Activated naive CD8-positive, alpha-beta T cell (primary cell): ENCODE measurements at regions not wholly inside any gene's neighbourhood (a gene's known extent, or its start where the extent isn't known, plus 50 kb on each side); places are given as distances from the start of the nearest gene placed in this dataset.
"Not testable (repeated sequence)": the region's sequence is repeated elsewhere in the genome, so short reads cannot be mapped to it uniquely, and the experiment has no call there.

ENCODE experiments used
- H3K27ac Mint-ChIP-seq: one replicate; pipeline ENCODE4 v1.8.0; 2021; ENCODE audit warnings: mixed read lengths
- H3K27me3 Mint-ChIP-seq: one replicate; pipeline ENCODE4 v1.8.0; 2021; ENCODE audit warnings: mixed read lengths
- H3K36me3 Mint-ChIP-seq: one replicate; pipeline ENCODE4 v1.8.0; 2021; ENCODE audit warnings: mixed read lengths
- H3K4me1 Mint-ChIP-seq: one replicate; pipeline ENCODE4 v1.8.0; 2021; ENCODE audit warnings: low read depth, mixed read lengths
- H3K4me3 Mint-ChIP-seq: one replicate; pipeline ENCODE4 v1.8.0; 2021; ENCODE audit warnings: mild to moderate bottlenecking, mixed read lengths
- H3K9me3 Mint-ChIP-seq: one replicate; pipeline ENCODE4 v1.8.0; 2021; ENCODE audit warnings: low read depth, mixed read lengths

DNA sequence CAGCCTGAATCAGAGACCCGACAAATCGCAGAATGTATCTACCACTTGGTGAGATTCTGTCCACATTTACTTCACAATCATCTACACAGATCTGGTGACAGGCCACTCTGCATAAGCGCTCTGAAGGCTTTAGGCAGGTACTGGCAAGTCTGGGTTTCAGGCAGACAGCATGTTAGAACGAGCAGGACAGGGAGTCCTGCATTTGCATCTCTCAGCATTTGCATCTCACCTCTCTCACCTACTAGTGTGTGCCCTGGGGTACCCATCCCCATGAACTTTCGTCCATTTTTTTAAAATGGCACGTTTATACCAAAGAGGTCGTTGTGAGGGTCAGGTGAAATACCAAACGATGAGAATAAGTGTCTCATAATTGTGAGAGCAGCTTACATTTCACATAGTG lies 108.2 kb downstream of the SPATA31A1 start:
- H3K9me3 Mint-ChIP-seq, H3K27me3 Mint-ChIP-seq, H3K36me3 Mint-ChIP-seq, H3K4me1 Mint-ChIP-seq, H3K27ac Mint-ChIP-seq: not testable (repeated sequence)
- H3K4me3 Mint-ChIP-seq = peak overlapping the region; percentile 96

DNA sequence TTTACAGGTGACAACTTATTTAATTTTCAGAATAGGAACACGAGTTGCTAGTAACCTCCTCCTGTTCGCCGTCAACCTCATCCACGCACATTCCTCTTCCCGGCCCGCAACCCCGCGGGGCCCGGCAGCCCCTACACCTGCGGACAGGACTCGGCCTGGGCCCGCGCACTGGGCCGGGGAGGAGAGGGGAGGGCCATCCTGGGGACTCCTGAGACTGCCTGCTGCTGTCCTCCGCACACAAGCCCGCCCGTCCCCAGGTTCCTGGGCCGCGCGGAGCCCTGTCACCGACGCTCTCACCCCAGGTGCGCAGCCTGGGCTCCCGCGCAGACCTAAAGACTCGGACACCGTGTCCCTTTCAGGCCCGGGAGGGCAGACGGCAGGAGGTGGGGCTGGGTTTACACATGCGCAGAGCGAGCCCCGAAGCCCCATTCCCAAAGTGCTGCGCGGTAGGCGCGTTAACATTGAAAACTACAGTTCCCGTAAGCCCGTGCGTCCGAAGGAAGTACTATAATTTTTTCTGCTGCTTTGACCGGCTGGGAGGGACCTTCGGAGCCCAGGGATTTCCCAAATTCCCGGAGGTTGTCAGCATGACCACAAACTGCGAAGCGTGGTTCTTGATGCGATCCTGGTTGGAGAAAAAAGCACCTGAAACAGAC lies 108.8 kb downstream of the SPATA31A1 start:
- H3K27ac Mint-ChIP-seq = peak overlapping the region; percentile 92
- H3K27me3 Mint-ChIP-seq, H3K9me3 Mint-ChIP-seq, H3K36me3 Mint-ChIP-seq, H3K4me1 Mint-ChIP-seq: not testable (repeated sequence)
- peak overlapping the region; percentile 96 for H3K4me3 Mint-ChIP-seq

DNA sequence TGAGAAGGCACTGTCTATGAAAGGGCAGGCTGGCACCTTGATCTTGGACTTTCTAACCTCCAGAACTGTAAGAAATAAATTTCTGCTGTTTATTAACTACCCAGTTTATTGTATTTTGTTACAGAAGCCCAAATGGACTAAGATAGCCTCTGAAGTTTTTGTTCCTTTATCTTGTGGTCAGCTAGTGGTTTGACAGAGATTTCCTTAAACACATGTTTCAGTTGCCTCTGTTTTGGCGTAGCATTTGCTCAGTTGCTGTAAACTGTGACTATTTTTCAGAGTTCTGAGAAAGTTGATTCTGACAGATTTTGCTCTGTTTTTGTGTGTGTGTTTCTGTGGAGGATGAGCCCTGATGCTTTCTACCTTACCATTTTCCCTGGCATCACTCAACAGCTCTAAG lies 119.0 kb downstream of the SPATA31A1 start:
- H3K27me3 Mint-ChIP-seq, H3K4me3 Mint-ChIP-seq, H3K9me3 Mint-ChIP-seq, H3K36me3 Mint-ChIP-seq, H3K4me1 Mint-ChIP-seq, H3K27ac Mint-ChIP-seq: not testable (repeated sequence)

DNA sequence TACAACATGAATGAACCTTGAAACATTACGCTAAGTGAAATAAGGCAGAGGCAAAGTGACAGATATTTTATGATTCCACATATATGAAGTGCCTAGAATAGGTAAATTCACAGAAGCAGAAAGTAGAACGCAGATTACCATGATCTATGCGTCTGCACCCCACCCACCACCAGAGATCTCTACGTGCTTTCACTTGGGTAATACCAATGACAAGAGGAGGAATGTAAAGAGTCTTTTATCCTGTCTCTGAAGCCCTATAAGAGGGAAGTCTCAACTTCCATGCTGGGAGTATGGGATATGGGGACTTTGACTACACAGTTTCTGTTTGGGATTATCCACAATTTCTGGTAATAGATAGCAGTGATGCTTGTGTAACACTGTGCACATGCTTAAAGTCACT lies 127.6 kb downstream of the SPATA31A1 start:
- not testable (repeated sequence) for H3K9me3 Mint-ChIP-seq, H3K4me3 Mint-ChIP-seq, H3K27ac Mint-ChIP-seq, H3K27me3 Mint-ChIP-seq, H3K4me1 Mint-ChIP-seq, H3K36me3 Mint-ChIP-seq

- H3K27ac Mint-ChIP-seq, H3K4me3 Mint-ChIP-seq, H3K9me3 Mint-ChIP-seq, H3K36me3 Mint-ChIP-seq, H3K4me1 Mint-ChIP-seq, H3K27me3 Mint-ChIP-seq: not testable (repeated sequence)
Observed at GRCh38 chr9:39483880-39484279, 128.4 kb downstream of the SPATA31A1 start.

GRCh38 chr9:39484292-39484691 lies 128.8 kb downstream of the SPATA31A1 start:
- not testable (repeated sequence) for H3K9me3 Mint-ChIP-seq, H3K36me3 Mint-ChIP-seq, H3K4me3 Mint-ChIP-seq, H3K27ac Mint-ChIP-seq, H3K27me3 Mint-ChIP-seq, H3K4me1 Mint-ChIP-seq

GRCh38 chr9:39487477-39487876 lies 132.0 kb downstream of the SPATA31A1 start:
- not testable (repeated sequence) for H3K36me3 Mint-ChIP-seq, H3K27me3 Mint-ChIP-seq, H3K9me3 Mint-ChIP-seq, H3K27ac Mint-ChIP-seq, H3K4me1 Mint-ChIP-seq, H3K4me3 Mint-ChIP-seq

GRCh38 chr9:39496248-39496647 lies 140.8 kb downstream of the SPATA31A1 start:
- not testable (repeated sequence) for H3K36me3 Mint-ChIP-seq, H3K27ac Mint-ChIP-seq, H3K4me3 Mint-ChIP-seq, H3K9me3 Mint-ChIP-seq, H3K27me3 Mint-ChIP-seq, H3K4me1 Mint-ChIP-seq

DNA sequence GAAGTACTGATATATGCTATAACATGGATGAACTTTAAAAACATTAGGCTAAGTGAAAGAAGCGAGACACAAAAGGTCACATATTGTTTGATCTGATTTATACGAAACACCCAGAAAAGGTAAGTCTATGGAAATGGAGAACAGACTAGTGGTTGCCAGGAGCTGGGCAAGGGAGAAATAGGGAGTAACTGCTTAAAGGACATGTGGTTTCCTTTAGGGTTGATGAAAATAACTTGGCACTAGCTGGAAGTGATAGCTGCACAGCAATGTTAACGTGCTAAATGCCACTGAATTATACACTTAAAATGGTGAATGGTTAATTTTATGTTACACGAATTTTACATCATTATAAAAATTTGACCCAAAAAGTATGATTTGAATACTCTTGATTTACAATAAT lies 147.7 kb downstream of the SPATA31A1 start:
- H3K27ac Mint-ChIP-seq, H3K9me3 Mint-ChIP-seq, H3K4me3 Mint-ChIP-seq, H3K36me3 Mint-ChIP-seq, H3K4me1 Mint-ChIP-seq, H3K27me3 Mint-ChIP-seq: not testable (repeated sequence)

GRCh38 chr9:39527387-39528029 lies 172.0 kb downstream of the SPATA31A1 start:
- H3K4me1 Mint-ChIP-seq, H3K4me3 Mint-ChIP-seq, H3K36me3 Mint-ChIP-seq, H3K27me3 Mint-ChIP-seq, H3K9me3 Mint-ChIP-seq, H3K27ac Mint-ChIP-seq: not testable (repeated sequence)

- H3K27me3 Mint-ChIP-seq, H3K4me3 Mint-ChIP-seq: not testable (repeated sequence)
Observed at GRCh38 chr9:39532597-39532996, 177.1 kb downstream of the SPATA31A1 start.

DNA sequence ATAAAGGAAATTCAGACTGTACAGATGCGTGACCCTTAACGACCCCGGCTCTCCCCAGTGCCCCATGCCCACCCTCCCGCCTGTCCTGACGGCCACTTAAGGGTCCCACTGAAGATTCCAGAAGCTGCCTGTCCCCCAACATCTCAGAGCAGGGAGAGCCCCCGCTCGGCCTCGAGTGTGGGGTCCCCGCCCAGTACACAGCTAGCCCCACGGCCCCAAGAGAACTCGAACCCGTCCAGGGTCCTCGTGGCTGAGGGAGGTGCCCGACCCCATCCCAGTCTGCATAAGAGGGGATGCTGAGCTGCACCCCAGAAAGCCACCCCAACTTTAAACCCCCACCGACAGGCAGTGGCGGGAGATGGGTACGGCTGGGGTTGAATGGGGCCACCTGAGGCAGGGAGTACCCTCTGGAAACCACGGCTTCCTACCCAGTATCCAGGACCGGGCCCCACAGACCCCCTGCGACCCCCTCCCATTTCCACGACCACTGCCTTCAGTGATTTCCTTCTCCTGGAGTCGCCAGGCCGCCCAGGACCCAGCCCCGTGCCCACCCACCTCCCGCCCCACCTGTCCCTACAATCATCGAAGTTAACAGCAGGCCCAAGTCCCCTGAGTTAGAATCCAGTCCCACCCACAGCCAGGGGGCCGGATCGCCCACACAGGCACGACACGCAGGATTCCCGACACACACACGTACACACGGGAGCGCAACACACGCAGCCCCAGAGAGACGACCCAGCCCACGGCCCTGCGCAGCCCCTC lies 177.7 kb downstream of the SPATA31A1 start:
- H3K4me1 Mint-ChIP-seq, H3K4me3 Mint-ChIP-seq, H3K36me3 Mint-ChIP-seq, H3K9me3 Mint-ChIP-seq, H3K27ac Mint-ChIP-seq, H3K27me3 Mint-ChIP-seq: not testable (repeated sequence)

More at GRCh38 chr9:39532597-39532996, 177.1 kb downstream of the SPATA31A1 start:
- not testable (repeated sequence) for H3K27ac Mint-ChIP-seq, H3K36me3 Mint-ChIP-seq, H3K4me1 Mint-ChIP-seq, H3K9me3 Mint-ChIP-seq

DNA sequence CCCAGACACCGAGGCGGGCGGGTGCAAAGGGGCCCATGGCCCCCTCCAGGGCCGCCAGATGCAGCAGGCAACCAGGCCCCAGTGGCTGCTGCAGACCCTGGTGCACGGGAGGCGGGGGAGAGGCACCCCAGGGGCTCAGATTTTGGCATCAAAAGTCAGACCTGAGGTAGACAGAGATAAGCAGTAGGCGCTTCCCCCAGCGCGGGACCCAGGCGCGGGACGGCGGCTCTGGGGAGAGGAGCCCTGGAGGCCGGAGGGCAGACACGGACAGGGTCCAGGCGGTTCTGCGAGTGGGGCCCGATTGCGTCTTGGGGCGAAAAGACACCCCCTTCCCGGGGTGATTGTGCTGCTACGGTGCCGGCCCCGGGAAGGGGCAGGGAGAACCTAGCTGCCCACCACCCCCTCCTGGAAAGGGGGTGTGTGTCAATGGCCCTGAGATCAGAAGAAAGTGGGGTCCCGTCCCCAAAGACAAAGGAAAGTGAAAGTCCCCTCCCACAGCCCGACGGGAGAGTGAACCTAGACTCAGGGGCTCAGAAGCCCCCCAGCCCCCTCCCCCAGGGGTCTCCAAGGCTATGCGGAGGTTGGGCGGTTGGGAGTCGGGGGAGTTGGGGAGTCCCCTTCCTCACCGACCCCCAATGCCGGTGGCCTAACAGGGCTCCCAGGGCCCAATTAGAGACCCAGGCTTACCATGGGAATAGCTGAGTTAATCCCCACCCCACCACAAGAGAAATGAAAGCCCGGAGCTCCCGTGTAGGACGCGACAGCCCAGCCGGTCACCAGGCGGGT lies 178.5 kb downstream of the SPATA31A1 start:
- not testable (repeated sequence) for H3K36me3 Mint-ChIP-seq, H3K27ac Mint-ChIP-seq, H3K4me1 Mint-ChIP-seq, H3K27me3 Mint-ChIP-seq, H3K9me3 Mint-ChIP-seq, H3K4me3 Mint-ChIP-seq

DNA sequence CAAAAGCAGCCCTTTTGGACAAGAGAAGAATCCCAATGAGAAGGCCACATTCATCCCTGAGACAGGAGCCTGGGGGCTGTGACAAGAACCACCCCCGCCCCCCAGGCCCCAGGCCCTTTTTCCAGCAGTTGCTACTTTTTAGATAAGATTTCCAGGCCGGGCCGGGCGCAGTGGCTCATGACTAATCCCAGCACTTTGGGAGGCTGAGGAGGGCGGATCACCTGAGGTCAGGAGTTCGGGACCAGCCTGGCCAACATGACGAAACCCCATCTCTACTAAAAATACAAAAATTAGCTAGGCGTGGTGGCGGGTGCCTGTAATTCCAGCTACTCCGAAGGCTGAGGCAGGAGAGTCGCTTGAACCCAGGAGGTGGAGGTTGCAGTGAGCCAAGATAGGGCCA lies 179.4 kb downstream of the SPATA31A1 start:
- not testable (repeated sequence) for H3K27me3 Mint-ChIP-seq, H3K27ac Mint-ChIP-seq, H3K4me3 Mint-ChIP-seq, H3K9me3 Mint-ChIP-seq, H3K4me1 Mint-ChIP-seq, H3K36me3 Mint-ChIP-seq

- not testable (repeated sequence) for H3K4me1 Mint-ChIP-seq, H3K9me3 Mint-ChIP-seq, H3K27me3 Mint-ChIP-seq, H3K27ac Mint-ChIP-seq, H3K4me3 Mint-ChIP-seq, H3K36me3 Mint-ChIP-seq
Observed at GRCh38 chr9:39542157-39542556, 186.7 kb downstream of the SPATA31A1 start.
